ENCODE measurements at regions not wholly inside any gene's neighbourhood (a gene's known extent, or its start where the extent isn't known, plus 50 kb on each side); places are given as distances from the start of the nearest gene placed in this dataset.

DNA sequence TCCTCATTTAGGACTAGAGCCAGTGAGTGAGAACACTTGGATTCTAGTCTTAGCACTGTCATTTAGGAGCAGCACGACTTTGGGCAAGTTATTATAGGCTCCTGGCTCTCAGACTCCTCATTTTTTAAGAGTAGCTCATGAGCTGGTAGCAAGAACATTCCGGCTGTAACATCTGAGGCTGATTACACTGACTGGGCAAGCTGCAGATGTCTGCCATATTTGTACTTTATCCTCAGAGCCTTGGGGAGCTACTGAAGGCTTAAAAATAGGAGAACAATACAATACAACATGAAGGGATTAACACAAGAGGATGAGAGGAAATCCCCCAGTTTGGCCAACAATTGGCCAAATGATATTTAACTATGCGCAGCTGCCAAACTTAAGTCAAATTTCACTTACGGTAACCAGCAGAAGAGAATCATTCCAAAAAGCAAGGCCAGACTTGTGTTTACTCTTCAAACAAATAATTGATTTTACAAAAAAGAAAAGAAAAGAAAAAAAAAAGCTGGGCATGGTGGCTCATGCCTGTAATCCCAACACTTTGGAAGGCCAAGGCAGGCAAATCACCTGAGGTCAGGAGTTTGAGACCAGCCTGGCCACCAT is 113.1 kb upstream of the ARHGAP42 start:
- no peaks in the 10 kb centered on the region for H3K36me3 ChIP-seq (ENCODE audit: control insufficient read depth, insufficient read depth, low read length)
- H3K4me3 ChIP-seq (ENCODE audit: low read length): no peak overlapping the region
- no peaks in the 10 kb centered on the region for H3K9me3 ChIP-seq (ENCODE audit: control insufficient read depth, low read length)
- H3K9ac ChIP-seq (ENCODE audit: low read length): no peak overlapping the region
- no peaks in the 10 kb centered on the region for H3K4me1 ChIP-seq (ENCODE audit: control insufficient read depth, insufficient read depth, low read length)
- H3K27me3 ChIP-seq (ENCODE audit: control insufficient read depth, insufficient read depth, low read length): no peaks in the 10 kb centered on the region

DNA sequence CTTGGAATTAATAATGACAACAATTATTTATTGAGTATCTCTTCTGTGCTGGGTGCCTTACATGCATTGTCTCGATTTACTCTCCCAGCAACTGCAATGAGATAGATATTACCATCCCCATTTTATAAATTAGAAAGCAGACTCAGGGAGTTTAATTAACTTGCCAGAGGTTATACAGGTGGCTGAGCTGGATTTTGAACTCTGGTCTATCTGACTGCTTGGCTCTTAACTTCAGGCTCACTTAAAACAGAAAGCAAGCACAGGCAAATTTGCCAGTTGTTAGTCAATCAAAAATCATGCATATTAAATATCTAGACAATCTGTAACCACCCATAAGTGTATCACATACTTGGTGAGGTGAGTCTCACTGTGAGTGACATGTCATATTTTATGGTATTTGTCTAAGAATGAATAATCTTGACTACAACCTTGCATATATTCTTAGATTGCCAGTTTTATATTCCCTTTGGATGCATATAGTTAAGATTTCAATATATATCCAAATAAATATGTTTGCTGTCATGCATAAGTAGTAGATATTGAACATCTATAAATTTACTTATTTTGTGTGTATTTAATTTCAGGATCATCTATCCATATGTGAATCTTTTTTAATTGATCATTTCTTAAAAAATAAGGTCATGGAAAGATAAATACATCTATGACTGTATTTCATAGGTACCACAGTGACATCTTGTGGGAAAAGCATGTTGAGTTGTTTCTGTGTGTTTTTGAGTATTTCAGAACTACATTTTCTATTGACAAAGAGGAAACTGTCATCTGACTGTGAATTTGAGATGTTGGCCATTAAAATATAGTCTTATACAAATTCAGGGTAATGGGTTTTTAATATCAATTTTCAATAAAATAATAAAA is 112.0 kb upstream of the ARHGAP42 start:
- Histone ChIP-seq H3K36me3 (ENCODE audit: control insufficient read depth, insufficient read depth, low read length) (no peaks in the 10 kb centered on the region), H3K4me3 (ENCODE audit: low read length) (no peak overlapping the region), H3K4me1 (ENCODE audit: control insufficient read depth, insufficient read depth, low read length) (no peaks in the 10 kb centered on the region), H3K9me3 (ENCODE audit: control insufficient read depth, low read length) (no peaks in the 10 kb centered on the region), H3K27me3 (ENCODE audit: control insufficient read depth, insufficient read depth, low read length) (no peaks in the 10 kb centered on the region), H3K9ac (ENCODE audit: low read length) (no peak overlapping the region)

DNA sequence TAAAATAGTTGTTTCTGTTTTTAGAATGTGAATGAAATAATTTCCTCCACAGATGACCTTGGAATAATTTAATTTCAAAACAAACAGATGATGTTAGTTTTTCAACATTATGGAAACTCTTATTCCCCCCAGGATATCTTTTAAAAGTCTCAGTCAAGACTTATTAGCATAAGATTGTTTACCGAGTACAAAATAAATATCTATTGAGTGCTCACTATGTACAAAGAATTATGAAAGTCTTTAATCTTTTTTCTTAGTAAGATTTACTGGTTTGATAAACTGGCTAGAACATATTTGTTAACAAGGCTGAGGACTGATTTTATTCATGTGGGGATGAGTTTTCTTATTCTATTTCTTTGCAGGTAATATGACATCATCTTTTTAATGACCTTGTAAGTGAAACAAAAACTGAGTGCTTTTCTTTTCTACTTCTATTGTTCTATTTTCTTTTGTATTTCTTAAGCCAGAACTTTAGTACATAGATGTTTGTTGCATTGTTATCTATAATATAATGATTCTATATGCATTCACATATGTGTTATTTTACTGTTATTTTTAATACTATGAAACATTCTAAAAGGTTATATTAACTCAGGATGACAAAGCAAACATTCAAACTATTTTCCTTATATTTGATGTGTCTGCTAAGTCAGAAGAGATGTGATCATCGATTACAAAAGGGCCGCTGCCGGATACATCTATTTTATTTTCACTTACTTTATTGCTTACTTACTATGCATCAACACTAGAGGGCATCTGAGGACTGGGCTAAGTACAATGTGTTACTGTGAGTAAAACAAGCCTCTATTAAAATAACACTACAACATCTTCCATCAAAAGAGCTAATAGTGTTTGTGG is 111.0 kb upstream of the ARHGAP42 start:
- no peaks in the 10 kb centered on the region for H3K27me3 ChIP-seq (ENCODE audit: control insufficient read depth, insufficient read depth, low read length)
- H3K9ac ChIP-seq (ENCODE audit: low read length): no peak overlapping the region
- H3K4me3 ChIP-seq (ENCODE audit: low read length): no peak overlapping the region
- no peaks in the 10 kb centered on the region for H3K9me3 ChIP-seq (ENCODE audit: control insufficient read depth, low read length)
- H3K36me3 ChIP-seq (ENCODE audit: control insufficient read depth, insufficient read depth, low read length): no peaks in the 10 kb centered on the region
- H3K4me1 ChIP-seq (ENCODE audit: control insufficient read depth, insufficient read depth, low read length): no peaks in the 10 kb centered on the region

DNA sequence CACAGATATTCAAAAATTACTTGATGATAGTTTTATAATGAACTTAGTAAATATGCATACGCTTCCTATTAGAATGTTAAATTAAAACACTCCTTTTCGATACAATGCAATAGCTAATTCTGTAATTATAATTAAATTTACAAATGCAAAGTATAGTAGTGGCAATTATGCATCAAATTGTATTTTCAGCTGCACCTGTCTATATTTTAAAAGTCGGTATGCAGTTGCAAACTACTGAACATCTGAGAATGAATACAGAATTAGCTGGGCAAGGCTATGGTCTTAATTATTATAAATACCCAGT is 110.4 kb upstream of the ARHGAP42 start:
- Histone ChIP-seq H3K9ac (ENCODE audit: low read length) (no peak overlapping the region), H3K9me3 (ENCODE audit: control insufficient read depth, low read length) (no peaks in the 10 kb centered on the region), H3K36me3 (ENCODE audit: control insufficient read depth, insufficient read depth, low read length) (no peaks in the 10 kb centered on the region), H3K27me3 (ENCODE audit: control insufficient read depth, insufficient read depth, low read length) (no peaks in the 10 kb centered on the region), H3K4me1 (ENCODE audit: control insufficient read depth, insufficient read depth, low read length) (no peaks in the 10 kb centered on the region), H3K4me3 (ENCODE audit: low read length) (no peak overlapping the region)

DNA sequence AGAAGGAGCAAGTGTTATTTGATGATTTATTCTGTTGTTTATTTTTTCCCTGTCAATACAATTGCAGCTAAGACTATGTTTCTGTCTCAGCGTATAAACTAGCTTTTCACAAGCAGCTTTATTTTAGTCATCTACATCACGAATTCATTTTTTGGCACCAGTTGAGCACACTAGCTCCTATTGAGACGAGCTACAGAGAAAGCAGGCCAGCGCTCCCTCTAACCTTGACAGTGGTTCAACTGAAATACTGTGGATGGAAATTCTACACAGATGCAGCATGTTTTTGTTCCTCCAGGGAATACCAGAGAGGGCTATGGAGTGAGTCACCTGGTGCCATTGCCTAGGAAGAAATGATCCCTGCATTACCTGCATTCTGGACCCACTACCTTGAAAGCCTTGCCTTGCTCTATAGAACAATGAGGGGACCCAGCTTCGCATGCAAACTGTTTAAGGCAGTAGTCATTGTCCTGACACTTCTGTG is 108.2 kb upstream of the ARHGAP42 start:
- Histone ChIP-seq H3K9me3 (ENCODE audit: control insufficient read depth, low read length) (no peaks in the 10 kb centered on the region), H3K27me3 (ENCODE audit: control insufficient read depth, insufficient read depth, low read length) (no peaks in the 10 kb centered on the region), H3K9ac (ENCODE audit: low read length) (no peak overlapping the region), H3K4me3 (ENCODE audit: low read length) (no peak overlapping the region), H3K4me1 (ENCODE audit: control insufficient read depth, insufficient read depth, low read length) (no peaks in the 10 kb centered on the region), H3K36me3 (ENCODE audit: control insufficient read depth, insufficient read depth, low read length) (no peaks in the 10 kb centered on the region)

DNA sequence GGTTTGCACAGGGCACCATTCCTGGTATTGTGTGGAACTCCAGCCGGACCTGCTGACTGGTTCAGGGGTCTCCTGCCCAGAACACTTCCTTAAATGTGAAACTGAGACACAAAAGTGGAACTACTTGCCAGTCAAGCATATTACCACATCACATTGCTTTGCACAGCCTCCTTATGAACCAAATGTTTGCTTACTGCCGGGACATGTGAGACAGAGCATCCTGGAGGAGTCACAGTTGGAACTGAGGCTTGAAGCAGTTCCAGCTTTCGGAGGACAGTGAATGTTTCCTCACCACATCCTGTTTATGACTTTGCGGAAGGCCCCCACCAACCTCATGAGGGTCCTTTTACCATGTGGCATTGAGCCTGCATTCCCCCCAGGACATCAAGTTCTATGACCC is 105.8 kb upstream of the ARHGAP42 start:
- Histone ChIP-seq H3K27me3 (ENCODE audit: control insufficient read depth, insufficient read depth, low read length) (no peaks in the 10 kb centered on the region), H3K4me1 (ENCODE audit: control insufficient read depth, insufficient read depth, low read length) (no peaks in the 10 kb centered on the region), H3K9ac (ENCODE audit: low read length) (no peak overlapping the region), H3K36me3 (ENCODE audit: control insufficient read depth, insufficient read depth, low read length) (no peaks in the 10 kb centered on the region), H3K4me3 (ENCODE audit: low read length) (no peak overlapping the region), H3K9me3 (ENCODE audit: control insufficient read depth, low read length) (no peaks in the 10 kb centered on the region)

DNA sequence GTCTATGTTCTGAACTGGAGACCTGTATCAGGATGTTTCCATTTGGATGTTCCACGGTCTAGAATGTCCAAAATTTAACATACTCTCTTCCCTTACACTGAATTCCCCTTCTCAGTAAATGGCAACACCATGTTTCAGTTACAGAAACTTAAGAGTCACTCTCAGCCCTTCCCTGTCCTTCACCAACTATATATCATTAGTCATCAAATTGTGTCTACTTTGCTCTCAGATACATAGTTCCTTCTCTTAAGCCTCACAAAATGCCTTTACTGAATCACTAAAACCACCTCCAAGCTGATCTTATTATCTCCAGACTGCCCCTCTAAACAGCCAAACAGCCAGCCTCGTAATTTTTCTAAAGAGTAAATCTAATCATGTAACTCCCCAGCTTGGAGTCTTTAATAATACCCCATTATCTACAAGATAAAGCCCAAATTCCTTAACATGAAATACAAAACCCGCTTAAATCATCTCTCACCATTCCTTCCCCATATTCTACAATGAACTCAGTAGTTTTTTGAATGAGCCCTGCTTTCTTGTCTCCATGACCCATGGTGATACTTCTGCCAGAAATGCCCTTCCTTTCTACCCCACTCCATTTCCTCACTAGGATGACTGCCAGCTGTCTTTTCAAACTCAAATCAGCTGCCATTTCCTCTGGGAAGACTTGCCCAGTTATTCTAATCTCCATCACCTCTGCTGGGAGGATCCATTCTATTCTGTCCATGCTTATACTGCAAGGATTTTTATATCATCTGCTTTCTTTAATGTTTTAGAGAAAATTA is 102.7 kb upstream of the ARHGAP42 start:
- H3K27me3 ChIP-seq (ENCODE audit: control insufficient read depth, insufficient read depth, low read length): no peaks in the 10 kb centered on the region
- H3K9ac ChIP-seq (ENCODE audit: low read length): no peak overlapping the region
- H3K4me3 ChIP-seq (ENCODE audit: low read length): no peak overlapping the region
- H3K4me1 ChIP-seq (ENCODE audit: control insufficient read depth, insufficient read depth, low read length): no peaks in the 10 kb centered on the region
- H3K9me3 ChIP-seq (ENCODE audit: control insufficient read depth, low read length): no peaks in the 10 kb centered on the region
- no peaks in the 10 kb centered on the region for H3K36me3 ChIP-seq (ENCODE audit: control insufficient read depth, insufficient read depth, low read length)

DNA sequence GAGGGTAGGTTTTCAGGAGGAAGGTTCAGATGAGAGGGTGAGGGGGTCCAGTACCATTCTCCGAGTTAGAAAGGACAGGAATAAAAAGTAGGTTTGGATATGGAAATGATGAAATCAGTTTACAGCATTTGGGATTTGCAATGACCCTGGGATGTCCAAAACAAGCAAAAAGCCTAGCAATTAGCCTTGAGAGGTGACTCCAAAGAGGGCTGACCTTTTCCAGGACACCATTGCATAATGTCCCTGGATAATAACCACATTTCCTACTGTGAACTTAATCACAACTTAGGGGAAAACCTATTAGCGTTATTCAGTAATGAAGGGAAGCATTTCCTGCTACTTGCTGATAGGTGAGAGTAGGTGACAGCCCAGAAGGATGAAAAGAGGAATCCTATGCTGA is 101.4 kb upstream of the ARHGAP42 start:
- no peak overlapping the region for H3K9ac ChIP-seq (ENCODE audit: low read length)
- no peaks in the 10 kb centered on the region for H3K9me3 ChIP-seq (ENCODE audit: control insufficient read depth, low read length)
- no peaks in the 10 kb centered on the region for H3K36me3 ChIP-seq (ENCODE audit: control insufficient read depth, insufficient read depth, low read length)
- H3K27me3 ChIP-seq (ENCODE audit: control insufficient read depth, insufficient read depth, low read length): no peaks in the 10 kb centered on the region
- no peaks in the 10 kb centered on the region for H3K4me1 ChIP-seq (ENCODE audit: control insufficient read depth, insufficient read depth, low read length)
- no peak overlapping the region for H3K4me3 ChIP-seq (ENCODE audit: low read length)

DNA sequence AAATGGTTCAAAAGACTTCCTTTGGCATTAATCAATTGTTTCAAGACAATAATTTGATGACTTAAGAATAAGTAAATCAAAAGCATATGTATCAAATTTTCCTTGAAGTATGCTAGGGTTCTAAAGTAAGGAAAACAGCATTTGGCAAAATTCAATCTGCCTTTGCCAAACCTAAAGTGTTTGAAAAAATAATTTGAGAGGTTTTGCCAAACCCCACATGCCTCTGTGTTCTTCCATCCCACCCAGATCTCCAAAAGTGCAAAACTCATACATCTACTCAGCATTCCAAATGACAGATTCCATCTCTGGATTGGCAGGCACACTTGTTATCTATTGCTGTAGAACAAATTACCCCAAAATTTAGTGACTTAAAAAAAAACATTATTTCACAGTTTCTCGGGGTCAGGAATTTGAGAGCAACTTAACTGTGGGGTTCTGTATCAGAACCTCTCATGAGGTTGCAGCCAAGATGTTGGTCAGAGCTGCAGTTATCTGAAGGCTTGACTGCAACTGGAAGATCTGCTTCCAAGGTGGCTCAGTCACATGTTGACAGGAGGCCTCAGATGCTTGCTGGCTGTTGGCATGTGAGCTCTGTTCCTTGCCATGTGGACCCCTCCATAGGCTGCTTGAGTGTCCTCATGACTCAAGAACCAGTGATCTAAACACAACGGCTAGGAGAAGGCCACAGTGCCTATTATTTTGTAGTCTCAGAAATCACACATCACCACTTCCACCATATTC is 100.6 kb upstream of the ARHGAP42 start:
- Histone ChIP-seq H3K9ac (ENCODE audit: low read length) (no peak overlapping the region), H3K4me1 (ENCODE audit: control insufficient read depth, insufficient read depth, low read length) (no peaks in the 10 kb centered on the region), H3K27me3 (ENCODE audit: control insufficient read depth, insufficient read depth, low read length) (no peaks in the 10 kb centered on the region), H3K36me3 (ENCODE audit: control insufficient read depth, insufficient read depth, low read length) (no peaks in the 10 kb centered on the region), H3K9me3 (ENCODE audit: control insufficient read depth, low read length) (no peaks in the 10 kb centered on the region), H3K4me3 (ENCODE audit: low read length) (no peak overlapping the region)

DNA sequence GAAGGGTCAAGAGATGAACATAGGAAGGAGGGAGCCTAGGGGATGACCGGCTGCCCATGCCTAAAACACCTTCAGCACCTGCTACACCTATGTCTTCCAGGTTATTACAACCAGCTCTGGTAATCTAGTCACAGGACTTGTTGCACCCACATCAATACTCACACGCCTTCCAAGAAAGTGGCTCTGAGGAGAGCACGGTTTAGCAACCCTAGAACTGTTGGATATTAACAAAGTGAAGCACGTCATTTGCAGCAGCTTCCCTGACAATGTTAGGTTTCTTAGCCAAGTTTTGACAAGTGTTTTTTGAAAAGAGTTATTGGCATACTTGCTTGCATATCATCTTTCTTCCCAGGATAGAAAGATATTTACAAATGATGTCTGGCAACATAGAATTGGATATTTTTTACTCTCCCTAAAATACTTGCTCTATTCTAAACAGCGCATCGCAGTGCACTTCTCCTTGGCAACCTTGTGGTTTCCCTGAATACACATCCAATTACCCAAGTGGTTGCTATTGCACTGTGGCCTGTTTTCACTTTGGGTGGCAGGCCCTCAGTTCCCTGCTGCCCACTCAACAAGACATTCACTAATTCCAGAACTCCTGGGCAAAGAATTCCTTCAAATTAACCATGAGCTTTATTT is 94.3 kb upstream of the ARHGAP42 start:
- H3K4me3 ChIP-seq (ENCODE audit: low read length): no peak overlapping the region
- H3K9ac ChIP-seq (ENCODE audit: low read length): no peak overlapping the region
- no peaks in the 10 kb centered on the region for H3K36me3 ChIP-seq (ENCODE audit: control insufficient read depth, insufficient read depth, low read length)
- no peaks in the 10 kb centered on the region for H3K27me3 ChIP-seq (ENCODE audit: control insufficient read depth, insufficient read depth, low read length)
- no peaks in the 10 kb centered on the region for H3K4me1 ChIP-seq (ENCODE audit: control insufficient read depth, insufficient read depth, low read length)
- H3K9me3 ChIP-seq (ENCODE audit: control insufficient read depth, low read length): no peaks in the 10 kb centered on the region

DNA sequence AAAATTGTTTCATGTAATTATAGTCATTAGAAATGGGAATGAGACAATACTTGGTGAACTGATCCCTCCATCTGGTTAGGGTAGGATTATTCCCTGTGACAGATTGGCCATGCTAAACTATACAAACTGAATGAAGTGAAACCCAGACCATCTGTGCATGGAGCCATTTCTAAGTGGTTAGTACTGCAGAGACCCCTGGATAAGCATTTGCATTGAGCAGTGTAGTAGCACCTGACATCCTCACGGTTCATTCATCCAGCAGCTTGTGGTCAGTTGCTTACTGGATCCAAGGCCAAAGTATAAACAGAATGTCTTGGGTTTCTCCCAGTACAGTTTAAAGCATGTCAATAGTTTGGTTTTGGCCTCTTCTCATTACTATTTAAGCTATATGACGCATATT is 93.8 kb upstream of the ARHGAP42 start:
- no peaks in the 10 kb centered on the region for H3K27me3 ChIP-seq (ENCODE audit: control insufficient read depth, insufficient read depth, low read length)

More for the DNA sequence above, 93.8 kb upstream of the ARHGAP42 start:
- no peak overlapping the region for H3K4me3 ChIP-seq (ENCODE audit: low read length)
- H3K9ac ChIP-seq (ENCODE audit: low read length): no peak overlapping the region
- H3K9me3 ChIP-seq (ENCODE audit: control insufficient read depth, low read length): no peaks in the 10 kb centered on the region
- H3K36me3 ChIP-seq (ENCODE audit: control insufficient read depth, insufficient read depth, low read length): no peaks in the 10 kb centered on the region
- H3K4me1 ChIP-seq (ENCODE audit: control insufficient read depth, insufficient read depth, low read length): no peaks in the 10 kb centered on the region
